AG09319 (cell line): ENCODE measurements at regions not wholly inside any gene's neighbourhood (a gene's known extent, or its start where the extent isn't known, plus 50 kb on each side); places are given as distances from the start of the nearest gene placed in this dataset.

Experiments
- DNase-seq: peaks from one replicate; pipeline ENCODE4 v3.0.0-alpha.2; 2010; ENCODE audit warnings: low read depth; ENCODE audit errors: extremely low read depth
- TF ChIP-seq, protein P1 (sequence below): IDR thresholded peaks from 2 replicates; pipeline ENCODE4 v1.5.1; 2011; ENCODE audit warnings: low read depth, mild to moderate bottlenecking, inconsistent platforms, low read length, moderate library complexity

- TF ChIP-seq, protein P1, sequence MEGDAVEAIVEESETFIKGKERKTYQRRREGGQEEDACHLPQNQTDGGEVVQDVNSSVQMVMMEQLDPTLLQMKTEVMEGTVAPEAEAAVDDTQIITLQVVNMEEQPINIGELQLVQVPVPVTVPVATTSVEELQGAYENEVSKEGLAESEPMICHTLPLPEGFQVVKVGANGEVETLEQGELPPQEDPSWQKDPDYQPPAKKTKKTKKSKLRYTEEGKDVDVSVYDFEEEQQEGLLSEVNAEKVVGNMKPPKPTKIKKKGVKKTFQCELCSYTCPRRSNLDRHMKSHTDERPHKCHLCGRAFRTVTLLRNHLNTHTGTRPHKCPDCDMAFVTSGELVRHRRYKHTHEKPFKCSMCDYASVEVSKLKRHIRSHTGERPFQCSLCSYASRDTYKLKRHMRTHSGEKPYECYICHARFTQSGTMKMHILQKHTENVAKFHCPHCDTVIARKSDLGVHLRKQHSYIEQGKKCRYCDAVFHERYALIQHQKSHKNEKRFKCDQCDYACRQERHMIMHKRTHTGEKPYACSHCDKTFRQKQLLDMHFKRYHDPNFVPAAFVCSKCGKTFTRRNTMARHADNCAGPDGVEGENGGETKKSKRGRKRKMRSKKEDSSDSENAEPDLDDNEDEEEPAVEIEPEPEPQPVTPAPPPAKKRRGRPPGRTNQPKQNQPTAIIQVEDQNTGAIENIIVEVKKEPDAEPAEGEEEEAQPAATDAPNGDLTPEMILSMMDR = no peak
- DNase-seq = no peak
Observed at GRCh38 chr9:78493166-78493742, 196.3 kb downstream of the PSAT1 start.

- TF ChIP-seq, protein P1 = no peak
Observed at GRCh38 chr9:78502566-78502965, 205.6 kb downstream of the PSAT1 start.

DNA sequence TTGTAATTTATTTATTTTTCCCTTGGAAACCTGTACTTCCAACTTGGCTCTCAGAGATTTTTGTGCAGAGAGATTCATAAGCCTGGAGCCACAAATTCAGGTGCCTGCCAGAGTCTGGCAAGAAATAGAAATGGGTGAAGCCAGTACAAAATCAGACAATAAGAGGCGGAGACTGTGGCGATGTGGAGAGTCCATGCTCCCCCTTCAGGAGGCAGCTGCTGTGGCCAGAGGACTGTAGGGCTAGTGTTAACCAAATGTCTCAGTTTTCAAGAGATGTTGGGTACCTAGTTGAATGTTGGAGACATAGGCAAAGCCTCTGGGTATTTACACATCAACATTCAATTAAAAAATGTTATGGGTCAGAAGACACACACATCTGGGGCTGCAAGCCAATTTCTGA is 208.6 kb downstream of the PSAT1 start:
- TF ChIP-seq, protein P1 = no peak
- no peak for DNase-seq

More at GRCh38 chr9:78502566-78502965, 205.6 kb downstream of the PSAT1 start:
- DNase-seq = no peak

DNA sequence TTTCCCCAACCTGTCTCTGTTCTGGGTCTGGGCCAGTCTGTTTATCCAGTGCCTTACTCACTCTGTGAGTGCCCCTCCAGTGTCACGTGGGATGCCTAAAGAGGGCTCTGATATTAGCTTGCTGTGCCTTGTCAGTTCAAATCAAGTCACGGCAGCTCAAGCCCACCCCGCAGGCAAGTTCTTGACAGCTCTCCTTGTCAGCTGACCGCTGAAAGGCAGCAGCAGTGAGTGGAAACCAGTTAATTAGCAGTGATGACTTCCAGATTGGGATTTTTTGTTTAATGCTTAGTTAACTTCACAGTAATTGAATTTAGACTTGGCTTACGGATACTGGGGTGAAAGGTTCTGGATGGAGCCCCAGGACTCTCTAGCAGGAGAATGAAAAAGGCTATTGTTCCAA is 210.1 kb downstream of the PSAT1 start:
- DNase-seq = no peak
- TF ChIP-seq, protein P1 = no peak

- no peak for DNase-seq
- TF ChIP-seq, protein P1 = no peak
Observed at GRCh38 chr9:78510035-78510434, 213.1 kb downstream of the PSAT1 start.

- TF ChIP-seq, protein P1 = no peak
- DNase-seq = no peak
Observed at GRCh38 chr9:78515108-78515507, 218.2 kb downstream of the PSAT1 start.

GRCh38 chr9:78519786-78520185 is 222.9 kb downstream of the PSAT1 start:
- TF ChIP-seq, protein P1 = no peak
- DNase-seq = no peak
